GM23338 (cell line): ENCODE measurements at regions not wholly inside any gene's neighbourhood (a gene's known extent, or its start where the extent isn't known, plus 50 kb on each side); places are given as distances from the start of the nearest gene placed in this dataset.

ENCODE experiments used
- ATAC-seq: fragments of 200-7000 bp; cut with Tn5 transposase; 3 replicates; pipeline ENCODE4 v1.9.1; 2020
- DNase-seq: peaks from one replicate; pipeline ENCODE4 v3.0.0-alpha.2; 2015; ENCODE audit warnings: low spot score
- H2AFZ ChIP-seq: fragments of 200-600 bp; sonication (generic); 2 replicates; pipeline ENCODE4 v1.8.0; 2016; ENCODE audit warnings: antibody characterized with exemption, mild to moderate bottlenecking, moderate library complexity
- H3F3A ChIP-seq: fragments of 200-600 bp; sonication (generic); replicated peaks from 2 replicates; pipeline ENCODE4 v1.8.0; 2017; ENCODE audit warnings: antibody characterized with exemption, mixed run types, low read depth
- H3K27ac ChIP-seq: fragments of 200-600 bp; sonication (generic); 2 replicates; pipeline ENCODE4 v1.6.1; 2016; ENCODE audit warnings: low read depth
- H3K27me3 ChIP-seq: fragments of 200-600 bp; sonication (generic); 2 replicates; pipeline ENCODE4 v1.8.0; 2016; ENCODE audit warnings: mild to moderate bottlenecking, mixed run types, moderate library complexity; ENCODE audit not compliant: insufficient read depth
- H3K36me3 ChIP-seq: fragments of 200-600 bp; sonication (generic); 2 replicates; pipeline ENCODE4 v1.8.0; 2016; ENCODE audit warnings: mild to moderate bottlenecking; ENCODE audit not compliant: insufficient read depth
- H3K4me1 ChIP-seq: fragments of 200-600 bp; sonication (generic); 2 replicates; pipeline ENCODE4 v1.8.0; 2016; ENCODE audit warnings: mild to moderate bottlenecking, moderate library complexity; ENCODE audit not compliant: insufficient read depth
- H3K4me2 ChIP-seq: fragments of 200-600 bp; sonication (generic); 2 replicates; pipeline ENCODE4 v1.7.1; 2017; ENCODE audit warnings: mixed run types
- H3K4me3 ChIP-seq: fragments of 200-600 bp; sonication (generic); 2 replicates; pipeline ENCODE4 v1.6.1; 2016; ENCODE audit warnings: mixed run types
- H3K79me2 ChIP-seq: fragments of 200-600 bp; sonication (generic); replicated peaks from 2 replicates; pipeline ENCODE4 v1.8.0; 2017; ENCODE audit warnings: mild to moderate bottlenecking; ENCODE audit not compliant: insufficient read depth
- H3K9me2 ChIP-seq: fragments of 200-600 bp; sonication (generic); 2 replicates; pipeline ENCODE4 v1.8.0; 2017; ENCODE audit not compliant: insufficient read depth
- H4K20me1 ChIP-seq: fragments of 200-600 bp; sonication (generic); replicated peaks from 2 replicates; pipeline ENCODE4 v1.8.0; 2017; ENCODE audit warnings: mild to moderate bottlenecking; ENCODE audit not compliant: insufficient read depth
- H3K27ac Mint-ChIP-seq: 2 replicates; pipeline ENCODE4 v1.8.0; 2020; ENCODE audit warnings: inconsistent platforms, mild to moderate bottlenecking, moderate library complexity, mixed read lengths
- H3K27me3 Mint-ChIP-seq: 3 replicates; pipeline ENCODE4 v1.8.0; 2022; ENCODE audit warnings: low read depth, mild to moderate bottlenecking, moderate library complexity, mixed read lengths, inconsistent platforms; ENCODE audit not compliant: insufficient read depth, poor library complexity
- H3K36me3 Mint-ChIP-seq: 3 replicates; pipeline ENCODE4 v1.8.0; 2021; ENCODE audit warnings: low read depth, mild to moderate bottlenecking, inconsistent platforms, moderate library complexity, mixed read lengths
- H3K4me1 Mint-ChIP-seq: 3 replicates; pipeline ENCODE4 v1.8.0; 2020; ENCODE audit warnings: mild to moderate bottlenecking, inconsistent platforms, mixed read lengths
- H3K4me3 Mint-ChIP-seq: 3 replicates; pipeline ENCODE4 v1.8.0; 2021; ENCODE audit warnings: moderate library complexity, mild to moderate bottlenecking, inconsistent platforms, mixed read lengths
- H3K9me3 Mint-ChIP-seq: 3 replicates; pipeline ENCODE4 v1.8.0; 2020; ENCODE audit warnings: moderate library complexity, mild to moderate bottlenecking, inconsistent platforms, mixed read lengths
- ETS1 ChIP-seq: IDR thresholded peaks from 2 replicates; pipeline ENCODE4 v1.6.1; 2016; ENCODE audit warnings: antibody characterized with exemption
- EZH2 ChIP-seq: fragments of 200-600 bp; sonication (generic); IDR thresholded peaks from one replicate; pipeline ENCODE4 v1.8.0; 2017; ENCODE audit warnings: antibody characterized with exemption, mild to moderate bottlenecking, low read depth; ENCODE audit not compliant: unreplicated experiment
- JUNB ChIP-seq: IDR thresholded peaks from one replicate; pipeline ENCODE4 v1.6.1; 2016; ENCODE audit warnings: antibody characterized with exemption; ENCODE audit not compliant: unreplicated experiment
- NANOG ChIP-seq: IDR thresholded peaks from 2 replicates; pipeline ENCODE4 v1.6.1; 2016; ENCODE audit warnings: antibody characterized with exemption, borderline replicate concordance
- REST ChIP-seq: IDR thresholded peaks from one replicate; pipeline ENCODE4 v1.6.1; 2018; ENCODE audit warnings: antibody characterized with exemption; ENCODE audit not compliant: unreplicated experiment
- ZNF114 ChIP-seq: fragments of 250-450 bp; sonication (Bioruptor Pico); IDR thresholded peaks from 2 replicates; pipeline ENCODE4 v1.5.0; 2020; ENCODE audit warnings: mild to moderate bottlenecking, moderate library complexity
- TF ChIP-seq, protein P1 (sequence below): fragments of 250-450 bp; sonication (Bioruptor Pico); IDR thresholded peaks from 2 replicates; pipeline ENCODE4 v1.5.0; 2020; ENCODE audit warnings: mild to moderate bottlenecking, moderate library complexity

DNA sequence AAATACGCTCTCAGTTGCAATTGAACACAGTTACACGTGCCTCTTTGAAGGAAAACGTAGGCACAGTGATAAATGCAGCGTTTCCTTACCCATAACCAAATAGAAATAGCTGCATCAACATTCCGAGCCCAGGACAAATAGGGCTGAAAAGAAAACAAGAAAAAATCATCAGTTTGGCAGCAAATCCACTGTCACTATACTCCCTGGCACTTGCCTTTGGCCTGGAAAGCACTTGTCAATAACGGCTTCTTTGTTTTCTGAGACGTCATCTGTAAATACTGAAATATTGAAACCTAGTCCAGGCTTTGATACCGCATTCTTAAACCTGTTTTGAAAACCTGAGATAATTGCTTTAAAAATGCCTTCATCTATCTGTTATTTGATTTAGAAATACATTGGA lies 167.2 kb upstream of the AKR1E2 start:
- H3K4me3 ChIP-seq, result no peak overlapping the region
- H3K79me2 ChIP-seq, result no peaks in the 10 kb centered on the region
- H3K9me3 Mint-ChIP-seq, result no peaks in the 10 kb centered on the region
- no peak for ATAC-seq
- no peak overlapping the region for H3K27ac ChIP-seq
- peaks cover 8% of the 10 kb centered on the region; the same call in 2 of the 3 replicates for H3K4me1 Mint-ChIP-seq
- no peak overlapping the region for H3K4me3 Mint-ChIP-seq
- H3K27ac Mint-ChIP-seq, result no peak overlapping the region
- no peaks in the 10 kb centered on the region for H3K36me3 ChIP-seq
- H2AFZ ChIP-seq, result no peak overlapping the region
- H3K9me2 ChIP-seq, result no peaks in the 10 kb centered on the region
- no peaks in the 10 kb centered on the region for H3F3A ChIP-seq
- H3K27me3 ChIP-seq, result no peaks in the 10 kb centered on the region
- no peaks in the 10 kb centered on the region for H3K36me3 Mint-ChIP-seq
- TF ChIP-seq REST (no peak), ZNF114 (CRISPR knock-in tag) (no peak), ETS1 (no peak), JUNB (no peak), EZH2 (no peak), NANOG (no peak)
- TF ChIP-seq, protein P1, sequence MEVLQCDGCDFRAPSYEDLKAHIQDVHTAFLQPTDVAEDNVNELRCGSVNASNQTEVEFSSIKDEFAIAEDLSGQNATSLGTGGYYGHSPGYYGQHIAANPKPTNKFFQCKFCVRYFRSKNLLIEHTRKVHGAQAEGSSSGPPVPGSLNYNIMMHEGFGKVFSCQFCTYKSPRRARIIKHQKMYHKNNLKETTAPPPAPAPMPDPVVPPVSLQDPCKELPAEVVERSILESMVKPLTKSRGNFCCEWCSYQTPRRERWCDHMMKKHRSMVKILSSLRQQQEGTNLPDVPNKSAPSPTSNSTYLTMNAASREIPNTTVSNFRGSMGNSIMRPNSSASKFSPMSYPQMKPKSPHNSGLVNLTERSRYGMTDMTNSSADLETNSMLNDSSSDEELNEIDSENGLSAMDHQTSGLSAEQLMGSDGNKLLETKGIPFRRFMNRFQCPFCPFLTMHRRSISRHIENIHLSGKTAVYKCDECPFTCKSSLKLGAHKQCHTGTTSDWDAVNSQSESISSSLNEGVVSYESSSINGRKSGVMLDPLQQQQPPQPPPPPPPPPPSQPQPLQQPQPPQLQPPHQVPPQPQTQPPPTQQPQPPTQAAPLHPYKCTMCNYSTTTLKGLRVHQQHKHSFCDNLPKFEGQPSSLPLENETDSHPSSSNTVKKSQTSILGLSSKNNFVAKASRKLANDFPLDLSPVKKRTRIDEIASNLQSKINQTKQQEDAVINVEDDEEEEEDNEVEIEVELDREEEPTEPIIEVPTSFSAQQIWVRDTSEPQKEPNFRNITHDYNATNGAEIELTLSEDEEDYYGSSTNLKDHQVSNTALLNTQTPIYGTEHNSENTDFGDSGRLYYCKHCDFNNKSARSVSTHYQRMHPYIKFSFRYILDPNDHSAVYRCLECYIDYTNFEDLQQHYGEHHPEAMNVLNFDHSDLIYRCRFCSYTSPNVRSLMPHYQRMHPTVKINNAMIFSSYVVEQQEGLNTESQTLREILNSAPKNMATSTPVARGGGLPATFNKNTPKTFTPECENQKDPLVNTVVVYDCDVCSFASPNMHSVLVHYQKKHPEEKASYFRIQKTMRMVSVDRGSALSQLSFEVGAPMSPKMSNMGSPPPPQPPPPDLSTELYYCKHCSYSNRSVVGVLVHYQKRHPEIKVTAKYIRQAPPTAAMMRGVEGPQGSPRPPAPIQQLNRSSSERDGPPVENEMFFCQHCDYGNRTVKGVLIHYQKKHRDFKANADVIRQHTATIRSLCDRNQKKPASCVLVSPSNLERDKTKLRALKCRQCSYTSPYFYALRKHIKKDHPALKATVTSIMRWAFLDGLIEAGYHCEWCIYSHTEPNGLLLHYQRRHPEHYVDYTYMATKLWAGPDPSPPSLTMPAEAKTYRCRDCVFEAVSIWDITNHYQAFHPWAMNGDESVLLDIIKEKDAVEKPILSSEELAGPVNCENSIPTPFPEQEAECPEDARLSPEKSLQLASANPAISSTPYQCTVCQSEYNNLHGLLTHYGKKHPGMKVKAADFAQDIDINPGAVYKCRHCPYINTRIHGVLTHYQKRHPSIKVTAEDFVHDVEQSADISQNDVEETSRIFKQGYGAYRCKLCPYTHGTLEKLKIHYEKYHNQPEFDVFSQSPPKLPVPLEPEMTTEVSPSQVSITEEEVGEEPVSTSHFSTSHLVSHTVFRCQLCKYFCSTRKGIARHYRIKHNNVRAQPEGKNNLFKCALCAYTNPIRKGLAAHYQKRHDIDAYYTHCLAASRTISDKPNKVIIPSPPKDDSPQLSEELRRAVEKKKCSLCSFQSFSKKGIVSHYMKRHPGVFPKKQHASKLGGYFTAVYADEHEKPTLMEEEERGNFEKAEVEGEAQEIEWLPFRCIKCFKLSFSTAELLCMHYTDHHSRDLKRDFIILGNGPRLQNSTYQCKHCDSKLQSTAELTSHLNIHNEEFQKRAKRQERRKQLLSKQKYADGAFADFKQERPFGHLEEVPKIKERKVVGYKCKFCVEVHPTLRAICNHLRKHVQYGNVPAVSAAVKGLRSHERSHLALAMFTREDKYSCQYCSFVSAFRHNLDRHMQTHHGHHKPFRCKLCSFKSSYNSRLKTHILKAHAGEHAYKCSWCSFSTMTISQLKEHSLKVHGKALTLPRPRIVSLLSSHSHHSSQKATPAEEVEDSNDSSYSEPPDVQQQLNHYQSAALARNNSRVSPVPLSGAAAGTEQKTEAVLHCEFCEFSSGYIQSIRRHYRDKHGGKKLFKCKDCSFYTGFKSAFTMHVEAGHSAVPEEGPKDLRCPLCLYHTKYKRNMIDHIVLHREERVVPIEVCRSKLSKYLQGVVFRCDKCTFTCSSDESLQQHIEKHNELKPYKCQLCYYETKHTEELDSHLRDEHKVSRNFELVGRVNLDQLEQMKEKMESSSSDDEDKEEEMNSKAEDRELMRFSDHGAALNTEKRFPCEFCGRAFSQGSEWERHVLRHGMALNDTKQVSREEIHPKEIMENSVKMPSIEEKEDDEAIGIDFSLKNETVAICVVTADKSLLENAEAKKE, result no peak
- no peaks in the 10 kb centered on the region for H4K20me1 ChIP-seq
- no peak overlapping the region for H3K4me2 ChIP-seq
- peaks cover 1% of the 10 kb centered on the region for H3K27me3 Mint-ChIP-seq
- peaks cover 15% of the 10 kb centered on the region for H3K4me1 ChIP-seq
- DNase-seq, result no peak
